GM13977 (cell line): ENCODE measurements at regions not wholly inside any gene's neighbourhood (a gene's known extent, or its start where the extent isn't known, plus 50 kb on each side); places are given as distances from the start of the nearest gene placed in this dataset.

Source experiments
- DNase-seq: peaks from one replicate; pipeline ENCODE4 v3.0.0; 2012; ENCODE audit warnings: low spot score
- CTCF ChIP-seq: IDR thresholded peaks from 2 replicates; pipeline ENCODE4 v1.5.1; 2012; ENCODE audit warnings: mild to moderate bottlenecking, control low read depth; ENCODE audit not compliant: insufficient read depth; ENCODE audit errors: extremely low read depth, missing control alignments
- in situ Hi-C: fragments of 300-500 bp; cut with MboI; formaldehyde crosslinking; loops from one replicate; pipeline ENCODE4 v1.12.0; 2022; ENCODE audit warnings: low sequenced_read_pairs, low pct_unique_long_range_greater_than_20kb, mixed read lengths, inconsistent platforms; ENCODE audit not compliant: unreplicated experiment

- no peak for DNase-seq
- TF ChIP-seq CTCF, result no peak
- in situ Hi-C loops, result no loop called here
Measured at GRCh38 chr9:27925815-27926214, 352.5 kb upstream of the C9orf72 start.

GRCh38 chr9:27929841-27930240, 356.6 kb upstream of the C9orf72 start:
- DNase-seq, result no peak
- no peak for TF ChIP-seq CTCF
- in situ Hi-C loops, result no loop called here

DNA sequence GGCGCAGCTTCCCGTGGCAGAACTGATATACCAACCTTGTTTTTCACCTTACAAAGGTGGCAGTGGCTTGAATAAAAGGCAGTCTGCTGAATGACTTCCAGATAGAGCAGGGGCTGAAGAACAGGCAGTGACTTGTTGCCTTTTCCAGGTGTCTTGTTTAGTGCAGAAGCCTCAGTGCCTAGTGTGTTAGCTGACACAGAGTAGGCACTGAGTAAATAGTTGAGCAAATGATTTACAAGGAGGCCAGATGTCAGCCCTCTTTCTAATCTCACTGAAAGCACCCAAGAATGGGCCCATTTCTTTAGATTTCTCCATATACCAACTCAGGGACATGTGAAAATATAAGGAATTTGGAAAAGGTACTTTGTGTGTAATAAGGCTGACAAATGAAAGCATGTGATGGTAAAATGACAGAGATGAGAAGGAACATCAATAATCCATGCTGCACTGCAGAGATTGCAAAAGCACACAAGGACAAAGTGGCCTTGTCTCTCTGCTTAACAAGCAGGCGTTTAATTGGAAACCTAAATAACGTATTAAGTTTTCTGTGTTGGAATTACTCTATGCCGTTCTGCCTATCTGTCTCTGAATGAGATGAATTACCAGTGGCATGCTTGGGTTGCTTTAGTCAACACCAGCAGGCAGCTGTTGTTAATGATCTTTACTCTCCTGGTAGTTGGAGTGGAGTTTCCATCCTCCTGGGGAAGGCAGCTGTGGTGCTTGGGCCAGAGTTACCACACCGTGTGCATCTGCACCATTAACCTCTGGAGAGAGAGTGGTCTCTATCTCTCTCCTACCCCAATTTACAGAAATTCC, 360.1 kb upstream of the C9orf72 start:
- TF ChIP-seq CTCF, result no peak
- DNase-seq, result no peak
- in situ Hi-C loops, result no loop called here

- no peak for DNase-seq
- in situ Hi-C loops, result no loop called here
- no peak for TF ChIP-seq CTCF
Measured at GRCh38 chr9:27934471-27934870, 361.2 kb upstream of the C9orf72 start.

GRCh38 chr9:27939186-27939585, 365.9 kb upstream of the C9orf72 start:
- no peak for TF ChIP-seq CTCF
- no peak for DNase-seq

DNA sequence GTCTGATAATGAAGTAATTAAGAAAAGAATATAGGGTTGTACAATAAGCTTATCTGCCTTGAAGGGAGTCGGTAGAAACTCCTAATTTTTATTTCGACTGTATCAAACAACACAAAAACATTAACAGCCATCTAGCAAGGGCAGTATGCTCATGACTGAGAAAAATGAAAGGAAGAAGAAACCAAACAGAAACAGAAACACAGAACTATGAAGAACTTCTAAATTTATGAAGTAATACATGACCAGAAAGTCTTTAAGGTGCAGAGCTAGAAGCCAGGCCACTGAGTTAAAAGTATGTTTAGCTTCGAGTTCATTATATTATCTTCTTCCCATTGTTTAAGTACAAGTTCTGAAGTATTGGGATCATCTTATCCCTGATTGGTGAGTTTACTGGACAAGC, 367.3 kb upstream of the C9orf72 start:
- DNase-seq, result no peak
- in situ Hi-C loops, result no loop called here
- no peak for TF ChIP-seq CTCF

More at GRCh38 chr9:27939186-27939585, 365.9 kb upstream of the C9orf72 start:
- in situ Hi-C loops, result no loop called here
